Esophagus squamous epithelium (tissue), 5 donors: ENCODE measurements at regions not wholly inside any gene's neighbourhood (a gene's known extent, or its start where the extent isn't known, plus 50 kb on each side); places are given as distances from the start of the nearest gene placed in this dataset.

Experiments used
- DNase-seq: peaks from one replicate; lab custom pipeline; 2025; lab: John Stamatoyannopoulos, UW
- H3K27ac ChIP-seq, 4 donors: fragments of 200-600 bp; sonication (generic); one replicate each; pipeline ENCODE4 v1.5.1; 2016 to 2019; ENCODE audit warnings: mild to moderate bottlenecking in 1 of 4
- H3K27me3 ChIP-seq, 4 donors: fragments of 200-600 bp; sonication (generic); 1 replicate in 3 of 4; 2 replicates in 1 of 4; pipeline versions ENCODE4 v1.5.1 to v1.6.0; 2017 to 2021; ENCODE audit warnings: antibody characterized with exemption in 1 of 4
- H3K36me3 ChIP-seq, 3 donors: fragments of 200-600 bp; sonication (generic); one replicate each; pipeline ENCODE4 v1.5.1; 2016 to 2019
- H3K4me1 ChIP-seq, 3 donors: fragments of 200-600 bp; sonication (generic); one replicate each; pipeline ENCODE4 v1.5.1; 2017 to 2019
- H3K4me3 ChIP-seq, 4 donors: fragments of 200-600 bp; sonication (generic); 1 replicate in 3 of 4; 2 replicates in 1 of 4; pipeline ENCODE4 v1.5.1; 2016 to 2019; ENCODE audit warnings: mild to moderate bottlenecking in 2 of 4, moderate library complexity in 1 of 4
- H3K9me3 ChIP-seq, 3 donors: fragments of 200-600 bp; sonication (generic); one replicate each; pipeline ENCODE4 v1.5.1; 2016 to 2019
- POLR2A ChIP-seq, 4 donors: fragments of 450-650 bp; IDR thresholded peaks; one replicate each; pipeline ENCODE4 v1.6.1; 2017; ENCODE audit warnings: antibody characterized with exemption in 4 of 4, mild to moderate bottlenecking in 4 of 4, moderate library complexity in 3 of 4
- WGBS, 2 donors: methylation state at CpG; one replicate each; pipeline ENCODE4 v1.1.5; 2018; 5-methylcytosine and 5-hydroxymethylcytosine counted together
- intact Hi-C: fragments of 100-400 bp; cut with DNase I; formaldehyde crosslinking; loops from one replicate; pipeline ENCODE4 v1.15.0; 2022
- TF ChIP-seq, protein P1 (sequence below), 6 experiments: fragments of 450-650 bp in 4 of 6; fragments of 200-600 bp in 2 of 6; sonication (generic) in 2 of 6; IDR thresholded peaks; one replicate each; pipeline ENCODE4 v1.5.1; 2016 to 2019; ENCODE audit warnings: antibody characterized with exemption in 6 of 6, mild to moderate bottlenecking in 4 of 6, moderate library complexity in 4 of 6
- donor health status: DM: yes; HTN: yes; CAD: no.

DNA sequence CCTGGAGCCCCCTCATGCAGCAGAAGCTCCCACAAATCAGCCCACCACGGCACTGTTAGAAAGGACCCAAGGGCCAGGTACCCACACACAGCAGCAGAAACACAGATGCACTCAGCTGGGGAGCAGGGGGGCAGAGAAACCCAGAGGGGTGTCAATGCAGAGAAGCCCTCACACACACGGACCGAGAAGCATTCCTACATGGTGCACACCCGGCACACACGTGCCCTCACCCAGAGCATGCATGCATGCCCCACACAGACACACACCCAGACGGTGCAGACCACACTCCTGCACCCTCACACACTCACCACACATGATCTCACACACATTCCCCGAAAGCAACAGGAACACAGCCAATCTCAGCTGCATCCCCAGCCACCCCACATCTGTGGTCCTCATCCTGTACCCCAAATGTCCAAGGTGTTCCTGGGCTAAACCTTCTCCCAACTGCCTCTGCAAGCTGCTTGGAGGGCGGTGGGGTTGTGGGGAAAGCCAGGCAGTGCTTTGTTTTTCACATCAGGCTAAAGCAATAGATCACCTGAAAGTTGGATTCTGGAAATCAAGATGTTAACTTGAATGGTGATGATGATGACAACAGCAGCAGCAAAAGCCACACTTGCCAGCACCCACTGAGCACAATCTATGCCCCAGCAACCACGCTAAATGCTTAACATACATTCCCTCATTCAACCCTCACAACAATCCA, 102.3 kb downstream of the ZFP36L2 start:
- no peak overlapping the region for H3K4me3 ChIP-seq
- H3K9me3 ChIP-seq = peaks cover 0 to 7% (median 6%) of the 10 kb centered on the region in 3 donors
- DNase-seq = no peak
- intact Hi-C loops = no loop called here
- peaks cover 0 to 47% (median under 1%) of the 10 kb centered on the region in 3 donors for H3K4me1 ChIP-seq
- no peaks in the 10 kb centered on the region for H3K27me3 ChIP-seq
- TF ChIP-seq POLR2A (IDR thresholded peaks at IDR 0.05) = no peak
- TF ChIP-seq, protein P1, sequence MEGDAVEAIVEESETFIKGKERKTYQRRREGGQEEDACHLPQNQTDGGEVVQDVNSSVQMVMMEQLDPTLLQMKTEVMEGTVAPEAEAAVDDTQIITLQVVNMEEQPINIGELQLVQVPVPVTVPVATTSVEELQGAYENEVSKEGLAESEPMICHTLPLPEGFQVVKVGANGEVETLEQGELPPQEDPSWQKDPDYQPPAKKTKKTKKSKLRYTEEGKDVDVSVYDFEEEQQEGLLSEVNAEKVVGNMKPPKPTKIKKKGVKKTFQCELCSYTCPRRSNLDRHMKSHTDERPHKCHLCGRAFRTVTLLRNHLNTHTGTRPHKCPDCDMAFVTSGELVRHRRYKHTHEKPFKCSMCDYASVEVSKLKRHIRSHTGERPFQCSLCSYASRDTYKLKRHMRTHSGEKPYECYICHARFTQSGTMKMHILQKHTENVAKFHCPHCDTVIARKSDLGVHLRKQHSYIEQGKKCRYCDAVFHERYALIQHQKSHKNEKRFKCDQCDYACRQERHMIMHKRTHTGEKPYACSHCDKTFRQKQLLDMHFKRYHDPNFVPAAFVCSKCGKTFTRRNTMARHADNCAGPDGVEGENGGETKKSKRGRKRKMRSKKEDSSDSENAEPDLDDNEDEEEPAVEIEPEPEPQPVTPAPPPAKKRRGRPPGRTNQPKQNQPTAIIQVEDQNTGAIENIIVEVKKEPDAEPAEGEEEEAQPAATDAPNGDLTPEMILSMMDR (IDR thresholded peaks at IDR 0.05) = no peak
- WGBS, 2 donors = 52 to 81% methylated on average over 8 of the region's 9 CpGs
- H3K36me3 ChIP-seq = no peaks in the 10 kb centered on the region
- H3K27ac ChIP-seq = no peak overlapping the region

DNA sequence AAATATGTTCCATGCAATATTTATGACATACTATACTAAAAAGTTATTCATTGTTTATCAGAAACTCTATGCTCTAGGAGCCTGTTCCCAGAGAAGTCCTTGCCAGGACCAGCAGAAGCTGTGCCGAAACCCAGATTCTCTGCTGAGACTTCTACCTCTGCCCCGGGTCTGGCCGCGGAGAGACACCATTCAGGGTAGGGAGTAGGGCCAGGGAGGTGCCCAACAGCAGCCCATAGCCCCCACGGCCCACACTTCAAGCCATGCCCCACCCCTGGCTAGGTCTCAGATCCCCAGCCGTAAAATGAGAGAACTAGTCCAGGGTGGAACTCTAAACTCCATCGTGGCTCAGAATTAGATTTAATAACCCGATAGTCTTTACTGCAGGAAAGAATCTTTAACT, 102.9 kb downstream of the ZFP36L2 start:
- peaks cover 0 to 11% (median 8%) of the 10 kb centered on the region in 3 donors for H3K9me3 ChIP-seq
- no peak overlapping the region for H3K4me3 ChIP-seq
- DNase-seq = no peak
- WGBS, 2 donors = 77 to 85% methylated on average over 6 to 8 of the region's 8 CpGs
- peaks cover 0 to 41% (median 0%) of the 10 kb centered on the region in 3 donors for H3K4me1 ChIP-seq
- no peaks in the 10 kb centered on the region for H3K27me3 ChIP-seq
- no peak for TF ChIP-seq POLR2A (IDR thresholded peaks at IDR 0.05)
- TF ChIP-seq, protein P1 (IDR thresholded peaks at IDR 0.05) = no peak
- H3K27ac ChIP-seq = no peak overlapping the region
- H3K36me3 ChIP-seq = no peaks in the 10 kb centered on the region
- intact Hi-C loops = no loop called here

DNA sequence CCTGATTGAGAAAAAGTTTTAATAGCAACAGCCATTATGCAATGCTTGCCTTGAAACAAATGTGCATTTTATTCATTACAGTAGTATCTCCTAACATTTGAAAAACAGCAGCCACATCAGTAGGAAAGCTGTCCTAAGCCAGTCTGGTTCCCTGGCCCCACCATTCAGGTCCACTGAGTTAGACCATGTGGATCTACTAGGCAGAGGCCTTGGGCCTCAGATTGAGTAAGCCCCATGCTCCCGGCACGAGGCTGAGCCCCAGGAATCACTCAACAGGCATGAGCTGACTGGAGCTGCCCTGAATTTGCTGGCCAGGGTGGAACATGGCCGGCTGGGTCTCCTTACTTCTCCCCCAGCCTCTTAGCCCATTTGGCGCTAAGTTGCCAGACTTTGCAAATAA, 103.4 kb downstream of the ZFP36L2 start:
- Histone ChIP-seq H3K4me3 (no peak overlapping the region), H3K9me3 (peaks cover 0 to 14% (median 8%) of the 10 kb centered on the region in 3 donors), H3K4me1 (peaks cover 0 to 36% (median 0%) of the 10 kb centered on the region in 3 donors), H3K27me3 (no peaks in the 10 kb centered on the region), H3K36me3 (no peaks in the 10 kb centered on the region), H3K27ac (no peak overlapping the region)
- TF ChIP-seq, protein P1 (IDR thresholded peaks at IDR 0.05) = no peak
- no peak for TF ChIP-seq POLR2A (IDR thresholded peaks at IDR 0.05)
- DNase-seq = no peak
- intact Hi-C loops = no loop called here
- WGBS, 2 donors = 79 to 85% methylated on average over 4 of the region's 4 CpGs

DNA sequence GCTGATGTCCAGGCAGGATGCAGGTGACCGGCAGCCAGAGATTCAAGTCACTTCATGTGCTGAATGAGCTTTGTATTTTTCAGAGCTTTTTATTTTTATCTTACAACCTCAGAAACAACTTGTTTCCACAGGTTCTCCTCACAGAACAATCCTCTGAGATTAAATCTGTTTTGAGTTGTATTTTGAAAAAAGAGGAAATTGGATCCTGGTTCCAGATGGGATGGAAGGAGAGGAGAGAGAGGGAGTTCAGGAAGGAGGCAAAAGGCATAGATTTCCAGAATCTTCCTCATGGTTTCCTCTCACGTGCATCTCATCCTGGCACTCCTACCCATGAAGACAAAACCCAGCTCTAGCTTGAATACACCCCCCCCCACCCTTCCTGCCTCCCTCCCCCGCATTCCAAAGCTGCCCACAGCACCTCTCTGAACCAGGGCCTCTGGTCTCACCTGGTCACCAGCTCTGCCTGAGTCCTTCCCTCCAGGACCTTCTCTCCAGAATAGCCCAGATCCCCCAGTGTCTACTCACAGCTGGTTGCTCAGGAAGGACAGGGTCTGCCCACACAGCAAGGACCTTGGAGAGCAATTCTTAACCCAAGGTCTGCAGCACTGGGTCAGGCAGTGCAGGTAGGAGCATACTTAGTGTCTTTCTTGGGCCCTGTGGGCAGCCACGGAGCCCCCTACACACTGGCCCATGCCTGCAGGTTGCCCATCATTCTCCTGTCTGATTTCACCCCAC, 104.7 kb downstream of the ZFP36L2 start:
- TF ChIP-seq, protein P1 (IDR thresholded peaks at IDR 0.05) = no peak
- no peak for TF ChIP-seq POLR2A (IDR thresholded peaks at IDR 0.05)
- Histone ChIP-seq H3K27ac (no peak overlapping the region), H3K36me3 (no peaks in the 10 kb centered on the region), H3K4me1 (peaks cover 0 to 25% (median 0%) of the 10 kb centered on the region in 3 donors), H3K27me3 (no peaks in the 10 kb centered on the region), H3K9me3 (peaks cover 0 to 14% (median 8%) of the 10 kb centered on the region in 3 donors), H3K4me3 (no peak overlapping the region)
- intact Hi-C loops = no loop called here
- WGBS, 2 donors = 64 to 70% methylated on average over 4 of the region's 4 CpGs
- DNase-seq = no peak

DNA sequence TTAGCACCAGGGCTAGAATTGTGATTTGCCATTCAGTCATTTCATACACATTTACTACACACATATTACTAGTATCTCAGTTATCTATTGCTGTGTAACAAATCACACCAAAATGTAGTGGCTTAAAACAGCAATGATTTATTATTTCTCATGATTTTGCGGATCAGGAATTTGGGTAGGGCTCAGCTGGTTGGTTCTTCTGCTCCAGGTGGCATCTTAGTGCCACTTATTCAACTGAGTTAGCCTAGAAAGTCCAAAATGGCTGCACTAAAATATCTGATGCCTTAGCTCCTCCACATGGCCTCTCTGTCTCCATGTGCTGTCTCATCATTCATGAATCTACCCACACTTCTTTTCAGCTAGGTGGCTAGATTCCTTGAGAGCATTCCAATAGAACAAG, 107.1 kb downstream of the ZFP36L2 start:
- no peak overlapping the region for H3K27ac ChIP-seq
- no peaks in the 10 kb centered on the region for H3K36me3 ChIP-seq
- 91 to 100% methylated on average over 1 of the region's 1 CpG for WGBS, 2 donors
- TF ChIP-seq, protein P1 (IDR thresholded peaks at IDR 0.05) = no peak
- TF ChIP-seq POLR2A (IDR thresholded peaks at IDR 0.05) = no peak
- intact Hi-C loops = no loop called here
- no peaks in the 10 kb centered on the region for H3K27me3 ChIP-seq
- no peak overlapping the region for H3K4me3 ChIP-seq
- peaks cover 0 to 14% (median 8%) of the 10 kb centered on the region in 3 donors for H3K9me3 ChIP-seq
- H3K4me1 ChIP-seq = peaks cover 0 to 30% (median 0%) of the 10 kb centered on the region in 3 donors
- no peak for DNase-seq
